NCI-H2227 (cell line): ENCODE measurements at regions not wholly inside any gene's neighbourhood (a gene's known extent, or its start where the extent isn't known, plus 50 kb on each side); places are given as distances from the start of the nearest gene placed in this dataset.

Experiments
- DNase-seq: peaks from one replicate; lab custom pipeline; 2025; ENCODE audit not compliant: unreplicated experiment; lab: John Stamatoyannopoulos, UW

DNA sequence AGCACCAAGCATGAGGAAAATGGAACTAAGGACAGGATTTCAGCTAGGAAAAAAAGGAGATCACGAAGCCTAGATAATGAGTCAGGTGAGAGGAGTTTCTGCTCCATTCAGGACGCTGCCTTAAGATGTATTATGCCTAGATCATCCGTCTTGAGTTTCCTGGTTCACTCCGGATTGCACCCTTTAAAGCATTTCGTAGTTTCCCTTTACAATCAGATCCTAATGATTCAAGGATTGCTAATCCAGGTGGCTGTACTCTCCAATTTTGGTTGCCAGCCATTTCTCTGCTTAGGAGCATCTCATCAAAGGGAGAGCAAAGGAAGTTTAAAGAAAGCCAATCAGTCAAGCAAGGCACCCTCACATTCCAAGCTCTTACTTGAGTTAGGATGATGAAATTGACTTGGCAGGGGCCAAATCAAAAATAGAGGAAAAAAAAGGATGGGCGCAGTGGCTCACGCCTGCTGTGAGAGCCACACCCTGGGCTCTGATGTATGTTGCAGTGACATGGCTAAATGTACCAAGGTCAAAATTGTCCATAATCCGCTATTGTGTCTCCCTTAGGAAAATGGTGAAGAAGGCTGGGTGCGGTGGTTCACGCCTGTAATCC, 156.9 kb upstream of the SOD1 start:
- DNase-seq = no peak

DNA sequence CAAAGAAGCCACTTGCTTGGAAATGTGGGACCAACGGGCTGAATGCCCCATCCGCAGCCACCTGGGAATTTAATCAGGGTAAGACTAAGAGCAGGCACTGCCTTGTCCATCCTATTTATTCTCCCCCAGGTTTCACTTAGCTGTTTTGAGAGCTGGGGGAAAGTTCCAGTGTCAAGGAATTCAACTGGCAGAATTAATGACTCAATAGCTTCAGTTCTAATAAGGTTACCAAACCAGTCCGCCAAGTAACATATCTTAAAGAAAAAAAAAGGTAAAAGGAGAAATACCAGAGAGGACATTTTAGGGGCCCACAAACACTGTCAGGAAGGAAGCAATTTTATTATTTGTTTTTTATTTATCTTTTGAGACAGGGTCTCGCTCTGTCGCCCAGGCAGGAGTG, 157.6 kb upstream of the SOD1 start:
- no peak for DNase-seq

DNA sequence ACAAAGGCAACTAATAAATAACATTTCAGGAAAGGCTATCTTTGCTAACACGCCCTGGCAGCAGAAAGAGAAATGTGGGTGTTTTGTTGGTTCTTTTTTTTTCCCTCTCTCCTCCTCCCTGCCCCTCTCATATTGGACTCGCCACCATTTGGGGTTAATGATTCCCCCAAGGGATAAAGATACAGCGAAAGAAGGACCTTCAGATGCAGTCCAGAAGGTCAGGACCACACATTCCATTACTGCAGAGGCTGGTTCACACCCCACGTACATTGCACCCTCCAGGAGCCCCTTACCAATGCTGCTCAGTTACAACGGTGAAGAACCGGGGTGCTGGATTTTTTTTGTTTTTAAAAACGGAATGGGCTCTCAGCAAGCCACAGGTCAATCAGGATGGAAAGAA, 156.9 kb upstream of the TIAM1 start:
- no peak for DNase-seq

DNA sequence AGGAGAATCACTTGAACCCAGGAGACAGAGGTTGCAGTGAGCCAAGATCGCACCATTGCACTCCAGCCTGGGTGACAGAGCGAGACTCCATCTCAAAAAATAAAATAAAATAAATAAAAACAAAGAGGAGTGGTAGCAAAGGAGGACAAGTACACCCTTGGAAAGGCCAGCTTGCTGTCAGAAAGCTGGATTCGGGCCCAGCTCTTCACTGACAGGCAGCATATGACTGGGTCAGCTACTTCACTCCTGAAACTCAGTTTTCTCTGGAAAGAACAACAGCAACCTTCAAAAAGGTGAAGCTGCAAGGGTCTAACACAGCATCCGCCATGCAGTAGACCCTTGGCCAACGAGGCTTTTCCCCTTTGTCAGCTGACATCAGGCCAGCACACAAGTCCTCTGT, 156.0 kb upstream of the TIAM1 start:
- DNase-seq = no peak

DNA sequence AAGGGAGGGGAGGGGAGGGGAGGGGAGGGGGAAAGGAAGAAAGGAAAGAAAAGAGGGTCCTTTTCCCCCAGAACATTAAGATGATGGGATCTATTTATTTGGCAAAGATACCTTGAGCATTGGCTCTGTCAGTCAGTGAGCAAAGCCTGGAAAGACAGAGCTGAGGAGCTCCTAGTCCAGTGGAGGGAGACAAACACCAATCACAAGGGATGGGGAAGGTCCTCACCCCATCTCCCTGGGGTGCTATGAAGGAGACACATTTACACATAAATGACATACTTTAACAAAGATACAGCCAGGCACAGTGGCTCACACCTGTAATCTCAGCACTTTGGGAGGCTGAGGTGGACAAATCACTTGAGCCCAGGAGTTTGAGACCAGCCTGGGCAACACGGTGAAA, 154.9 kb upstream of the TIAM1 start:
- no peak for DNase-seq

DNA sequence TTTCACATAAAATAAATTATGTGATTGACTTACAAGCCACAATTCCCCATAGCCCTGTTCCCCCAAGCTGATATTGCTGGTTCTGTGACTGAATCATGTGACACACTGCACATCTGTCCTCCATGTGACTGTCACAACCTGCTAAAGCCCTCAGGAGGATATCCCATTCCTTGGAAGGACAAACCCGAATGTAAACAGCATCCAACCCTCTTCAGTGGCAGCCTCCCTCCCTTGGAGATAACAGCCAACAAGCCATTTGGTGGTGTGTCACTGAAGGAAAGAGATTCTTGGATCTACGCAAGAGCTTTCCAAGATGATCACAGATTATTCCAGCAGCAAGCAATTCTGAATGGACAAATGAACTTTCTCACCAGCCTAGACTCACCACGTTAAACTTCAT, 153.9 kb upstream of the TIAM1 start:
- DNase-seq = no peak

DNA sequence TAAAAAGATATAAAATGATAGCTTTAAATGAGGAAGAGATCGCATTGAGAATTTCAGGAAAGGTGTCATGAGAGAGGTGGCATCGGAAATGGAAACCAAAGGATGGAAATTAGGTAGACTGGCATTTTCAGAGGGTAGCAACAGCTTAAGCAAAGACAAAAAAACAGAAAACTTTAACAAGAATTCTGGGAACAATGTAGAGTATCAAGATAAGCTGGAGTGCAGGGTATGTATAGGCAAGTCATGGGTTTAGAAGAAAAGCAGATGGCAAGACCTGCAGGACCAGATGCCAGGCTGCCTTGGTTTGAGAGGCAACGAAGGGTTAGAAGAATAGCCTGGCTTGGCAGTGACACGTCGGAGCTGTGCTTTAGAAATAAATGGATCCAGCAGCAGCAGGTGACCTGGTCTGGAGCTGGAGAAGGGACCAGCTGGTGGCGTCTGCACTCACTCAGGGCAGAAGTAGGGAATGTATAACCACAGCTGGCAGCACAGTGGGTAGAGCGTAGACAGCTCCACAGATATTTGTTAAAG, 149.4 kb upstream of the TIAM1 start:
- no peak for DNase-seq

DNA sequence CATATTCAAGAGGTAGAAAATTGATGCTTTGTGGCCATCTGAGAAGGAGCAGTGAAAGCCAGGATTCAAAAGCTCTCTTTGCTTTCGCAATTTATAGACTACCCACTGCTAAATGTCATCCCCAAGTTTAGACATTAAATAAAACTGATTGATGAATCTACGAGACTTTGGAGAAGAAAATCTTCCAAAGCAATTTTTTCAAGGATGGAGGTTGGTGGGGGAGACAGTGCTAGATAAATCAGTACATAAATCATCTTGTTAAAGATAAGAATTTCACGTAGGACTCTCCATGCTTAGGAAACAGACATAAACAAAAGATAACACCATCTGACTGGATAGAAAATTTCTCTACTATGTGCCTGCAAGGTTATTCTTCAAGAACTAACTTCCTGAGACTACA, 147.6 kb upstream of the TIAM1 start:
- DNase-seq = no peak

DNA sequence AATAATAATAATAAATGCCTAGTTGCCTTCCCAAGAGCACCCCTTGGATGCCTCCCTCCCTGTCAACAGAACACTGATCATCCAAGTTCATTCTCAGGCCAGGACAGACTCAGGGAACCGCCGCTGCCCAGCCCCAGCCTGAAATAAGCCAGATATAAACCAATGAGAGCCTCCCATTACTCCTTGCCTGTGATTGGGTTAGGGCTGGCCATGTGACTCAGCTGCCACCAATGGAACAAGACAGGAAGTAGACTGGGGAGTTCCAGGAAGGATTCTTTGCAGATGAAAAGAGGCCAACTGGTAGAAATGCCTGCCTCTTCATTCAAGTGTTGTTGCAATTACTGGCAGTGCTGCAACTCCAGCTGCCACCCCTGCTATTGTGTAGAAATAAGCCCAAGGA, 146.4 kb upstream of the TIAM1 start:
- no peak for DNase-seq

DNA sequence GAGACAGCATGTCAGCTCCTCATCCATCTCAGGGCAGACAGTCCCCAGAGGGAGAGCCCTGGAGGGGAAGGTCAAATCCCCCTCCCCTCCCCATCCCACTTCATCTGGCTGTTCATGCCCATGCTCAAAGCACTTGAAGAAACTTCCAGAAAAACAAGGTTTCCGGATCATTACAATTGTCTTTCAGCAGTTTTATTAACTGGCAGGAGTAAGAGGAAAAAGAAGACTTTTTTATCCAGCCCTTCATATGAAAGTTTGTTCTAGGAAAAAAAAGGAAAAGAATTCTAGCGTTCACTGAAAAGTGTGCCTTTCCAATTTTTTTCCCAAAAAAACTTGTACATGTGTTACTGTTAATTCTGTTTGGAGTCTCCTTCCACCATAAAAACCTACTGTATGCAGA, 145.7 kb upstream of the TIAM1 start:
- DNase-seq = no peak

DNA sequence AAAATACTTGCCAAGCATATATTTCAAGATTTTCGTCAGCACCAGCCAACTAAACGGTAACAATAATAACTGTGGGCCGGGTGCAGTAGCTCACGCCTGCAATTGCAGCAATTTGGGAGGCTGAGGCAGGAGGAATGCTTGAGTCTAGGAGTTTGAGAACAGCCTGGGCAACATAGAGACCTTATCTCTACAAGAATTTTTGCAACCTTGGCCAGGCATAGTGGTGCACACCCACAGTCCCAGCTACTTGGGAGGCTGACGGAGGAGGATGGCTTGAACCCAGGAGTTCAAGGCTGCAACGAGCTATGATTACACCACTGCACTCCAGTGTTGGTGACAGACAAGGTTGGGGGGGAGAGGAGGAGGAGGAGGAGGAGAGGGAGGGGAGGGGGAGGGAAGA, 145.0 kb upstream of the TIAM1 start:
- DNase-seq = no peak

DNA sequence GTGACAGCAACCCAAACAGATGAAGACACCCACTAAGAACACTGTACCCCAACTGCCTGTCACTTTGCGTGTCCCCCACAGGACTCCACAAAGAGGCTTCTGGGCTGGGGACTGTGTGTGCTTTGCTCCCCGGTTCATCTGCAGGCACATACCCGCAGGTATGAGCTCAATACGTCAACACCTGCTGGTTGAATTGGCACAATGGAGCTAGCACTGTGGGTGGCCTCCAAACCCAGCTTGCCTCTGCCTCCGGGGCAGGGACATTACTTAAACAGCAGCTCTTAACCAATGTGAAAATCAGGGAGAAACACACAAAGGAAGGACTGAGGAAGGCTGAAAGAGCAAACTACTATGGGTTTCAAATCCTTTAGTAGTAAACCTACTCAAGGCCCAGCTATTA, 140.2 kb upstream of the TIAM1 start:
- no peak for DNase-seq

DNA sequence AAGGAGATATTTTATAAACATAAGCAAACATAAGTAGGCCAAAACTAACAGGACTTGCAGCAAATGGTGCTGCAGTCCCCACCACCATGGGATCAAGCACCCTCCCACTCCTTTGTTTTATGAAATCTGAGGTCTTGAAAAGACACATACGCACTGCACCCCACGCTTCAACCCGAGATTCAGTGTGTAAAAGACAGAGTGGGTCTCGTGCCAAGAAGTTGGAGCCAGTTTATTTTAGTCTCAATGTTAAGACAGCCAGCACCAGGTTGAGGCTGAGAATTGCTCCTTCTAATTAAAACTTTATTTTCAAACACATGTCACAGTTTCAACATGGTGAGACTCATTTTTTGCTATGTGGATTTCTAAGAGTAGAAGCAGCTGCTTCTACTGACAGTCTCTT, 139.1 kb upstream of the TIAM1 start:
- no peak for DNase-seq

DNA sequence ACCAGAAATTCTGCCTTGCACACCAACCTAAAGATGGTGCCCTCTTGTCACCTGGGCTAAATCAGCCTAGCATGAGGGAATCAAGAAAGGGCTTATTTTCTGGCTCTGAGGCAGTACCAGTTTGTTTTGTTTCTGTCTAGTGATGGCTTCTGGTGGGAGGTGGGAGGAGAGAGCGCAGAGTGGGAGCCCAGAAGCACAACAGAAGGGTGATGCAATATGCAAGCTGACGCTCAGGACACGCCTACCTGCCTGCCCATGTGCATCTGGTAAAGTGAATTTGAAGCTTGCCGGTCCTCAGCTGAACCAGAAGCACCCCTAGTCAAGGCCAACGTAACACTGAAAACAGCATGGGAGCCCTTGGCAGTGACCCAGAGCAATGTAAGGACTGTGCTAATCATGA, 138.4 kb upstream of the TIAM1 start:
- DNase-seq = no peak

DNA sequence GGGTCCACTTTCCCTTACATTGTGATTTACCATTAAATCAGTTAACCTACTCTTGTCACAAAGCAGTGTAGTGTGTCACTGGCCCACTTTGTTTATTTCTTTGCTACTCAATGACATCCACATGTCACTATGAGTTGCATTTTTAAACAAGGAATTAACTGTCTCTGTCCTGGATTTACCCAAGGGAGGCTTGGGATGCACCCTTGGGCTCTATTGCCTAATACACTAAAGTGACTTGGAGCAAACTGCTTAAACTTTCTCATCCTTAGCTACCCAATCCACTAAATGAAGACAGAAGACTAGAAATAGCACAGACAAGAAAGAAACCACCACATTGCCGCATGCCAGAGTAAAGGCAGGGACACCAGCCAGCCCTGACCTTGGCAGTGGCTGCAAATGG, 136.2 kb upstream of the TIAM1 start:
- DNase-seq = peak; percentile 51

DNA sequence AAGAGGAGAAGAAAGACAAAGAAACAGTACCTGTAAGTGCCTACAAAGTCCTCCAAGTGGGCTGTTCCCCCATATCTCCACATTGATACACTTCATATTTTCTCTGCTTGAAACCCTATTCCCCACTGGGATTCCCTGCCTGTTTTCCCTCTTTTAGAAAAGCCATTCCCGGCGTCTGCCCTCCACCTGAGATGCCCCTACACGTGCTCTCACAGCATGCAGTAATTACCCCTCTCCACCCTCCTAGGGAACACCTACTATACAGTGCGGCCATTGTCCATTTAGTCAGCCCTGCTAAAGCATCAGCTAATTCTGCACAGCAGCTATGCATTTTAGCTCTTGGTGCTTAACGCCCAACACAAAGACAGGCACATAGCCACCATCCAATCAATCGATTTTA, 135.7 kb upstream of the TIAM1 start:
- peak; percentile 87 for DNase-seq

DNA sequence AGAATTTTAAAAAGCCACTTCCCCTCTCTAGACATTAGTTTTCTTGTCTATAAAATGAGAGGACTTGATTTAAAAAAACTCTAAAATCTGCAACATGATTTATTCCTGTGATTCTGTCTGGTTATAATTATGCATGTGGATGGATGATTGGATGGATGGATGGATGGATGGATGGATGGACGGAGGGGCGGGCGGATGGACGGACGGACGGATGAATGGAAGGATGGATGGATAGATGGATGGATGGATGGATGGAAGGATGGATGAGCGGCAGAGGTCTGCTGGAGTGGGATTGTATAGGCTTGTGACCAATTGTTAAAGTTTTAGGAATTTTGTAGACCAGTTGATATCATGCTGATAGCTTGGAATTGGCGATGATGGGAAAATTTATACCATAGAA, 135.2 kb upstream of the TIAM1 start:
- DNase-seq = no peak

DNA sequence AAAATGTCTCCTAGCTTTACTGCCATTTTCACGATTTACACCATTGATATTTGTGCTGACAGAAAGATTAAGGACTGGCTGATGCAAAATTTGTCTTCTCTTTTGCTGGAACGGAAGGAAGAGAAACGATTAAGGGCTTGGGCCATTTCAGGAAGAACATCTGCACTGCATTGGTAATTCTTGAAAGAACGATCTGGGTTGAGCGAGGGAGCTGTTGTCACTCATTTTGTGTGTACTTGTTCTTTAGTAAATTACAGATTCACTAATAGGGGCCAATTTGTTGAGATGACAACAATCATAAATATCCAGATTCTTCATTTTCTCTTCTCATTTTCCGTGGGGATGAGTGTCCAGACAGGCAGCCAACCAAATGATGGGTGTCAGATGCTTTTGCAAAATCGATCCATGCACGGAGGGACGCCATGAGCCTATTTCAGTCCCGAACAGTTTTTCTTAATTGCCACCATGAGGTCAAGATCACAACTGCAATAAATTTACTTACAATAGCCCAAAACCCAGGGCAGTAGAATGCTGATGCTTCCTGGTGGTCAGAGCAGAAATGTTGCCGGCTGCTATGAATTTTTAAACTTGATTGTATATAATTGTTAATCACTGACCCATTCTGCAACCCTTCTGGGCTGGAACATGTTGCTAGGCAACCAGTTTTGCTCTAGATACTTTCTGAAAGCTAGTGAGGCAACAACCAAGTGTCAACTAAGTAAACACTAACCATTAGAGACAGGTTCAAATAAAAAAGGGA, 132.4 kb upstream of the TIAM1 start:
- DNase-seq = peak; percentile 53

DNA sequence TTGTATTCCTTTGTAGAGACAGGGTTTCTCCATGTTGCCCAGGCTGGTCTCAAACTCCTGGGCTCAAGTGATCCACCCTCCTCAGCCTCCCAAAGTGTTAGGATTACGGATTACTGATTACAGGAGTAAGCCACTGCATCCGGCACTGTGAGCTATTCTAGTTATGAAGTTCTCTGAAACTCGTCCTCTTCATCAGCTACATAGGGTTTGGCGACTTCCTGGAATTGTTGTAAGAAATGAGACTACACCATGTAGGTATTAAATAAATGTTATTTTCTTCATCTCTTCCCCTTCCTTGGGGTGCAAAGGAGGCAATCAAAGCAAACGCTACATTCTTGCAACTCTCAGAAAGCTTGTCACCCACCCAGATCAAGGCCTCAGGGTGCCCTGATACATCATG, 131.2 kb upstream of the TIAM1 start:
- DNase-seq = no peak

DNA sequence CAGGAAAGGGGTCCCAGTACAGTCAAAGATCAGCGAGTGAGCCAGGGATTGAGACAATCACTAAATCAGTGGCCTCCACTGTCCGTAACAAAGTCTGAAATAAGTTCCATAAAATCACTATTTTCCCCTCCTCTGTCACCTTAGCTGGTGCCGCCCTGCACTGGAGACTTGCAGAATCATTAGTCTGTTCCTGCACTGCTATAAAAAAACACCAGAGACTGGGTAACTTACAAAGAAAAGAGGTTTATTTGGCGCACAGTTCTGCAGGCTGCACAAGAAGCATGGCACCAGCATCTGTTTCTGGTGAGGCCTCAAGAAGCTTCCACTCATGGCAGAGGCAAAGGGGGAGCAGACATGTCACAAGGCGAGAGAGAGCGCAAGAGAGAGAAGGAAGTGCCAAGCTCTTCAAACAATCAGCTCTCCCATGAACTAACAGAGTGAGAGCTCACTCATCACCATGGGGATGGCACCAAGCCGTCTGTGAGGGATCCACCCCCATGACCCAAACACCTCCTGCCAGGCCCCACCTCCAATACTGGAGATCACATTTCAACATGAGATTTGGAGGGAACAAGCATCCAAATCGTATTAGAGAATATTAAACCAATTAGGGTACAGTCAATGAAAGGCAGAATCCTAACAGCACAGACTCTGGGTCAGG, 129.8 kb upstream of the TIAM1 start:
- no peak for DNase-seq

DNA sequence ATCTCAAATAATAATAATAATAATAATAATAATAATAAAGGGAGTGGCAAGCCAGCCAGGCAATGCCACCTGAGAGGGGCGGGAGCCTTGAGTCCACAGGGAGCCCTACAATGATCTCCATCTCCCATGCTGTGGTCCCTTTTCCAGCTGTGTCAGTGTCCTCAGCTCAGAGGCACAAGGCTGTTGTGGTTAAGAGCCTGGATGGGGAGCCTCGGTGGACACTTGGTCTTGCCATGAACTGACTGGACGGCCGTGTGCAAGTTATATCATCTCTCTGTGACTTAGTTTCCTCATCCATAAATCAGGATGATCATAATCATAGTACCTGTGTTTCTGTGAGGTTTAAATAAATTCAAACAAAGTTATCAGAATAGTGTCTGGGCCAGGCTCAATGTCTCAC, 127.8 kb upstream of the TIAM1 start:
- no peak for DNase-seq
